Amygdala (tissue), 56 donors: ENCODE measurements at regions not wholly inside any gene's neighbourhood (a gene's known extent, or its start where the extent isn't known, plus 50 kb on each side); places are given as distances from the start of the nearest gene placed in this dataset.
A peak's percentile ranks its signal among the peaks of the same experiment; 100 is the strongest.

ENCODE experiments used
- DNase-seq, 56 donors: peaks; one replicate each; lab custom pipeline; 2025; lab: John Stamatoyannopoulos, UW

GRCh38 chr21:22250355-22250754 is 1252.1 kb downstream of the NCAM2 start:
- DNase-seq, result no peak

GRCh38 chr21:22253761-22254160 is 1255.6 kb downstream of the NCAM2 start:
- no peak for DNase-seq

GRCh38 chr21:22258821-22259220 is 1260.6 kb downstream of the NCAM2 start:
- DNase-seq, result no peak

GRCh38 chr21:22260274-22260673 is 1262.1 kb downstream of the NCAM2 start:
- no peak for DNase-seq

GRCh38 chr21:22263890-22264289 is 1265.7 kb downstream of the NCAM2 start:
- DNase-seq, result no peak

GRCh38 chr21:22277341-22277740 is 1279.1 kb downstream of the NCAM2 start:
- no peak for DNase-seq

GRCh38 chr21:22278366-22278765 is 1280.2 kb downstream of the NCAM2 start:
- no peak for DNase-seq

- DNase-seq, result no peak
Observed at GRCh38 chr21:22280851-22281250, 1282.6 kb downstream of the NCAM2 start.

GRCh38 chr21:22288885-22289499 is 1290.8 kb downstream of the NCAM2 start:
- no peak for DNase-seq

GRCh38 chr21:22292144-22292543 is 1293.9 kb downstream of the NCAM2 start:
- DNase-seq, result no peak

GRCh38 chr21:22297575-22297974 is 1299.4 kb downstream of the NCAM2 start:
- DNase-seq, result no peak

GRCh38 chr21:22311741-22312462 is 1313.7 kb downstream of the NCAM2 start:
- DNase-seq, result no peak

- DNase-seq, result no peak
Observed at GRCh38 chr21:22314963-22315362, 1316.8 kb downstream of the NCAM2 start.

GRCh38 chr21:22319435-22319834 is 1321.2 kb downstream of the NCAM2 start:
- DNase-seq, result no peak

- DNase-seq, result peak in 6 of 56 donors; percentile 0 to 22 (median 8)
Observed at GRCh38 chr21:22342889-22343288, 1344.7 kb downstream of the NCAM2 start.

GRCh38 chr21:22343303-22343702 is 1345.1 kb downstream of the NCAM2 start:
- DNase-seq, result no peak

- DNase-seq, result no peak
Observed at GRCh38 chr21:22343721-22344120, 1345.5 kb downstream of the NCAM2 start.

- no peak for DNase-seq
Observed at GRCh38 chr21:22345624-22346023, 1347.4 kb downstream of the NCAM2 start.

- no peak for DNase-seq
Observed at GRCh38 chr21:22346576-22346975, 1348.4 kb downstream of the NCAM2 start.

GRCh38 chr21:22351076-22351475 is 1352.9 kb downstream of the NCAM2 start:
- no peak for DNase-seq

GRCh38 chr21:22352088-22352487 is 1353.9 kb downstream of the NCAM2 start:
- DNase-seq, result no peak

- no peak for DNase-seq
Observed at GRCh38 chr21:22355949-22356348, 1357.7 kb downstream of the NCAM2 start.
